ENCODE measurements at regions not wholly inside any gene's neighbourhood (a gene's known extent, or its start where the extent isn't known, plus 50 kb on each side); places are given as distances from the start of the nearest gene placed in this dataset.

DNA sequence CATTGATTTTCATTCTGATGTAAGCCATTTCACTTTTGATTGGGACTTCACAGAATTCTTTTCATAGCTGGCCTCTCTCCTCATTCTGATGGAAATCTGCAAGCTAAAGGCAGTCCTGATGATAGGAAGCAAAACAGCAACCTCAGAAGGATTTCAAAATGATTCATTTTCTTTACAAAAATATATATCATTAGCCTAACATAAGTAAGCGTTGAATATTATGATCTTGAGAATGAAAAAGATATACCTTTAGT, 143.1 kb upstream of the GJE1 start:
- no peak overlapping the region for H3K4me3 ChIP-seq (ENCODE audit: low read depth, low read length, poor library complexity, severe bottlenecking)
- no peaks in the 10 kb centered on the region for H3K9me3 ChIP-seq (ENCODE audit: low read depth, low read length, poor library complexity, severe bottlenecking)
- no peaks in the 10 kb centered on the region for H3K4me1 ChIP-seq (ENCODE audit: insufficient read depth, low read length, poor library complexity, severe bottlenecking)
- H3K36me3 ChIP-seq (ENCODE audit: insufficient read depth, low read length, poor library complexity, severe bottlenecking), result no peaks in the 10 kb centered on the region
- no peaks in the 10 kb centered on the region for H3K27me3 ChIP-seq (replicated peaks; ENCODE audit: insufficient read depth, low read depth, low read length, poor library complexity)
- no peak overlapping the region for H3K27ac ChIP-seq (ENCODE audit: low read depth, low read length, poor library complexity, severe bottlenecking)
- no peak for DNase-seq (ENCODE audit: low spot score)
- BruUV-seq (replicated peaks), result no TSS peak
- TF ChIP-seq, protein P1, sequence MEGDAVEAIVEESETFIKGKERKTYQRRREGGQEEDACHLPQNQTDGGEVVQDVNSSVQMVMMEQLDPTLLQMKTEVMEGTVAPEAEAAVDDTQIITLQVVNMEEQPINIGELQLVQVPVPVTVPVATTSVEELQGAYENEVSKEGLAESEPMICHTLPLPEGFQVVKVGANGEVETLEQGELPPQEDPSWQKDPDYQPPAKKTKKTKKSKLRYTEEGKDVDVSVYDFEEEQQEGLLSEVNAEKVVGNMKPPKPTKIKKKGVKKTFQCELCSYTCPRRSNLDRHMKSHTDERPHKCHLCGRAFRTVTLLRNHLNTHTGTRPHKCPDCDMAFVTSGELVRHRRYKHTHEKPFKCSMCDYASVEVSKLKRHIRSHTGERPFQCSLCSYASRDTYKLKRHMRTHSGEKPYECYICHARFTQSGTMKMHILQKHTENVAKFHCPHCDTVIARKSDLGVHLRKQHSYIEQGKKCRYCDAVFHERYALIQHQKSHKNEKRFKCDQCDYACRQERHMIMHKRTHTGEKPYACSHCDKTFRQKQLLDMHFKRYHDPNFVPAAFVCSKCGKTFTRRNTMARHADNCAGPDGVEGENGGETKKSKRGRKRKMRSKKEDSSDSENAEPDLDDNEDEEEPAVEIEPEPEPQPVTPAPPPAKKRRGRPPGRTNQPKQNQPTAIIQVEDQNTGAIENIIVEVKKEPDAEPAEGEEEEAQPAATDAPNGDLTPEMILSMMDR (conservative IDR thresholded peaks at IDR 0.05; ENCODE audit: low read depth, low read length), result no peak
- TF ChIP-seq EZH2 (IDR thresholded peaks at IDR 0.05; ENCODE audit: borderline replicate concordance, low read depth, low read length, poor library complexity, severe bottlenecking), result no peak
- ChIA-PET CTCF (no interaction called here), POLR2A (ENCODE audit: low non-redundant PET) (no interaction called here)
- intact Hi-C loops (cut with micrococcal nuclease; ENCODE audit: unreplicated experiment), result loop anchor here (1.0 to 5.0 kb wide), 4 partner anchors 55 to 348 kb away; no protein-coding TSS in a partner anchor

DNA sequence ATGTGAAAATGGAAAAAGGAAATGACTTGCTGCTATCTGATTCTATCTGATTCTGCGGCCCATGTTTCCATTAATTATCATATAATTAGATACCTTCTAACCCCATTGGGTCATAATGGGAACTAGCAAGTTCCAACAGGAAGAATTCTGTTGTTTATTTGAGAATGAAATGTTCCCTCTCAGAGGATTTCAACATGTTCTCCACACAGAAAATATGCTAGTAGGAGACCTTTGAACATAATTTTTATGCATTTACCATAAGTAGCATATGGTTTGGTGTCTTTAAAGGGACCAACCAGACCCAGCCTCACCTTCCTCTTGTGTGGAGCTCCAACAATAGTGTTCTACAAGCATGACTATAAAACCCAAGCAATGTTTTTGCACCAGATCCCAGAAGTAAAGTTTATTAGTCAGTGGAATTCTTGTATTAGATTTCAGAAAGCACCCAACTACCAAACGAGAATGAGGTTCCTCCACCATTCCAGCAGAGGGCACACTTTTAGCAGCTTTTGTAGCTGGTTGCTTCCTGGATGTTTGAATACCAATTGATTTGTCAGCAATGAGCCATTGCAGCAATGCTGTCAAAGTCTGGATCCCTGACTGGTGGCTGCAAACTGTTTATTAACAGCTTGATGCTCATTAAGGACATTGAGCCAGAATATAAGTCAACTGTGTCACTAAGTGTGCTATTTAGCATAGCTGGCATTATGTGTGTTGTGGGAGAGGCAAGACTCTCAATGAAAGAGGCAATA, 143.6 kb upstream of the GJE1 start:
- Histone ChIP-seq H3K4me3 (ENCODE audit: low read depth, low read length, poor library complexity, severe bottlenecking) (no peak overlapping the region), H3K27ac (ENCODE audit: low read depth, low read length, poor library complexity, severe bottlenecking) (no peak overlapping the region), H3K9me3 (ENCODE audit: low read depth, low read length, poor library complexity, severe bottlenecking) (no peaks in the 10 kb centered on the region), H3K36me3 (ENCODE audit: insufficient read depth, low read length, poor library complexity, severe bottlenecking) (no peaks in the 10 kb centered on the region), H3K4me1 (ENCODE audit: insufficient read depth, low read length, poor library complexity, severe bottlenecking) (no peaks in the 10 kb centered on the region), H3K27me3 (replicated peaks; ENCODE audit: insufficient read depth, low read depth, low read length, poor library complexity) (no peaks in the 10 kb centered on the region)
- TF ChIP-seq EZH2 (IDR thresholded peaks at IDR 0.05; ENCODE audit: borderline replicate concordance, low read depth, low read length, poor library complexity, severe bottlenecking), result no peak
- TF ChIP-seq, protein P1 (conservative IDR thresholded peaks at IDR 0.05; ENCODE audit: low read depth, low read length), result peak; percentile 80
- ChIA-PET CTCF (no interaction called here), POLR2A (ENCODE audit: low non-redundant PET) (no interaction called here)
- no TSS peak for BruUV-seq (replicated peaks)
- DNase-seq (ENCODE audit: low spot score), result peak; percentile 81
- intact Hi-C loops (cut with micrococcal nuclease; ENCODE audit: unreplicated experiment), result loop anchor here (1.0 to 5.0 kb wide), 4 partner anchors 56 to 348 kb away; no protein-coding TSS in a partner anchor

DNA sequence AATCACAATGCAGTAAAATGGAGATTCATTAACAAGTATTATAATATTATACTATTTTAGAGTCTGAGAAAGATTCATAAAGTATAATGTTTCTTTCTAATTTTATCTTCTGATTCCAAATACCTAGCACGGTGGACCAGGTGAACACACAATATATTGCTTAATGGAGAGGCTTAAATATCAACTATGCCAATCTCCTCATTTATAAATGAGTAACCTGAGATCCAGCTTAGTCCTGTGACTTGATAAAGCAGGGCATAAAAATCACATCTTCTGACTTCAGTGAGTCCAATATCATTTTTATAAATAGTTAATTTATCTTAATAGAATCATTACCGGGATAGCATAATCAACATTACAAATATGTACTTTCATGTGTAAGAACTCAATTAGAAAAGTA, 144.4 kb upstream of the GJE1 start:
- Histone ChIP-seq H3K4me1 (ENCODE audit: insufficient read depth, low read length, poor library complexity, severe bottlenecking) (no peaks in the 10 kb centered on the region), H3K27me3 (replicated peaks; ENCODE audit: insufficient read depth, low read depth, low read length, poor library complexity) (no peaks in the 10 kb centered on the region), H3K27ac (ENCODE audit: low read depth, low read length, poor library complexity, severe bottlenecking) (no peak overlapping the region), H3K36me3 (ENCODE audit: insufficient read depth, low read length, poor library complexity, severe bottlenecking) (no peaks in the 10 kb centered on the region), H3K4me3 (ENCODE audit: low read depth, low read length, poor library complexity, severe bottlenecking) (no peak overlapping the region), H3K9me3 (ENCODE audit: low read depth, low read length, poor library complexity, severe bottlenecking) (no peaks in the 10 kb centered on the region)
- intact Hi-C loops (cut with micrococcal nuclease; ENCODE audit: unreplicated experiment), result loop anchor here (2.0 to 5.0 kb wide), 2 partner anchors 56 to 219 kb away; no protein-coding TSS in a partner anchor
- DNase-seq (ENCODE audit: low spot score), result no peak
- CTCF ChIA-PET, result no interaction called here
- TF ChIP-seq EZH2 (IDR thresholded peaks at IDR 0.05; ENCODE audit: borderline replicate concordance, low read depth, low read length, poor library complexity, severe bottlenecking), result no peak
- TF ChIP-seq, protein P1 (conservative IDR thresholded peaks at IDR 0.05; ENCODE audit: low read depth, low read length), result no peak
- no TSS peak for BruUV-seq (replicated peaks)
- POLR2A ChIA-PET (ENCODE audit: low non-redundant PET), result no interaction called here

Data from A673 (cell line).